BJ (cell line): ENCODE measurements at regions not wholly inside any gene's neighbourhood (a gene's known extent, or its start where the extent isn't known, plus 50 kb on each side); places are given as distances from the start of the nearest gene placed in this dataset.
"Not testable (repeated sequence)": the region's sequence is repeated elsewhere in the genome, so short reads cannot be mapped to it uniquely, and the experiment has no call there.

Source experiments
- CTCF ChIA-PET: fragments of 350-600 bp; formaldehyde crosslinking; extraction: SDS; loops from one replicate; lab custom pipeline; 2021; ENCODE audit warnings: antibody characterized with exemption, inconsistent platforms; lab: Yijun Ruan, JAX
- POLR2A ChIA-PET: fragments of 300-600 bp; sonication (Branson Sonifier 250); formaldehyde crosslinking; extraction: SDS; loops from one replicate; lab custom pipeline; 2021; ENCODE audit warnings: antibody characterized with exemption; lab: Charles Lee
- DNase-seq: peaks from one replicate; pipeline ENCODE4 v3.0.0-alpha.2; 2011; ENCODE audit warnings: low read depth
- H3K27me3 ChIP-seq: 2 replicates; pipeline ENCODE4 v1.6.0; 2011; ENCODE audit warnings: low read length; ENCODE audit not compliant: control insufficient read depth, insufficient read depth
- H3K36me3 ChIP-seq: 2 replicates; pipeline ENCODE4 v1.5.1; 2011; ENCODE audit warnings: low read length; ENCODE audit not compliant: control insufficient read depth, insufficient read depth
- H3K4me3 ChIP-seq: 2 replicates; pipeline ENCODE4 v1.5.1; 2011; ENCODE audit warnings: low read depth, mild to moderate bottlenecking, control low read depth, low read length
- TF ChIP-seq, protein P1 (sequence below): IDR thresholded peaks from 2 replicates; pipeline ENCODE4 v1.5.1; 2011; ENCODE audit warnings: low read depth, mild to moderate bottlenecking, control low read depth, inconsistent platforms, low read length, moderate library complexity; ENCODE audit not compliant: insufficient read depth

DNA sequence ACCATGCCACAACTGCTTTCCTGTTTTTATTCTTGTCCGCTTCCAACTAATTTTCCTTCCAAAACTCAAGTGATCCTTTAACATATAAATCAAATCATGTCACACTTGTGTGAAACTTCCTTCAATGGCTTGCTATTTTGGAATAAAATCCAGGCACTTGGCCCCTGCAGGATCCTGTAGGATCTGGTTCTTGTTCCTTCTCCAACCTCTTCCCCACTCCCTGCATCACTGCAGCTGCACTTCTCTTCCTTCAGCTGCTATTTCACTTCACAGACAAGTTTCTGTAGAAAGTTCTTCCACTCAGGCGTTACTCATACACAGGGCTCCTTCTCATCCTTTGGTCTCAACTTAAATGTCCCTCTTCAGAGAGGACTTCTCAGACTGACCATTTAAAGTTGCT, 239.7 kb upstream of the BTG1 start:
- POLR2A ChIA-PET = no interaction called here

GRCh38 chr12:92384571-92384970, 238.9 kb upstream of the BTG1 start:
- H3K4me3 ChIP-seq = no peak overlapping the region
- H3K27me3 ChIP-seq = no peaks in the 10 kb centered on the region; the same call in 1 of the 2 replicates
- TF ChIP-seq, protein P1, sequence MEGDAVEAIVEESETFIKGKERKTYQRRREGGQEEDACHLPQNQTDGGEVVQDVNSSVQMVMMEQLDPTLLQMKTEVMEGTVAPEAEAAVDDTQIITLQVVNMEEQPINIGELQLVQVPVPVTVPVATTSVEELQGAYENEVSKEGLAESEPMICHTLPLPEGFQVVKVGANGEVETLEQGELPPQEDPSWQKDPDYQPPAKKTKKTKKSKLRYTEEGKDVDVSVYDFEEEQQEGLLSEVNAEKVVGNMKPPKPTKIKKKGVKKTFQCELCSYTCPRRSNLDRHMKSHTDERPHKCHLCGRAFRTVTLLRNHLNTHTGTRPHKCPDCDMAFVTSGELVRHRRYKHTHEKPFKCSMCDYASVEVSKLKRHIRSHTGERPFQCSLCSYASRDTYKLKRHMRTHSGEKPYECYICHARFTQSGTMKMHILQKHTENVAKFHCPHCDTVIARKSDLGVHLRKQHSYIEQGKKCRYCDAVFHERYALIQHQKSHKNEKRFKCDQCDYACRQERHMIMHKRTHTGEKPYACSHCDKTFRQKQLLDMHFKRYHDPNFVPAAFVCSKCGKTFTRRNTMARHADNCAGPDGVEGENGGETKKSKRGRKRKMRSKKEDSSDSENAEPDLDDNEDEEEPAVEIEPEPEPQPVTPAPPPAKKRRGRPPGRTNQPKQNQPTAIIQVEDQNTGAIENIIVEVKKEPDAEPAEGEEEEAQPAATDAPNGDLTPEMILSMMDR = no peak
- CTCF ChIA-PET = no interaction called here
- no peaks in the 10 kb centered on the region for H3K36me3 ChIP-seq
- DNase-seq = no peak
- POLR2A ChIA-PET = no interaction called here

More for the DNA sequence above, 239.7 kb upstream of the BTG1 start:
- no peak overlapping the region for H3K4me3 ChIP-seq
- no peak for DNase-seq
- TF ChIP-seq, protein P1 = no peak
- no peaks in the 10 kb centered on the region for H3K36me3 ChIP-seq
- no peaks in the 10 kb centered on the region for H3K27me3 ChIP-seq
- CTCF ChIA-PET = interaction anchor here (1.4 kb wide), 1 partner anchor 207 kb away, joined by 3 read pairs; no protein-coding TSS in a partner anchor

GRCh38 chr12:92382383-92382878, 236.8 kb upstream of the BTG1 start:
- Histone ChIP-seq H3K27me3 (no peaks in the 10 kb centered on the region; the same call in 1 of the 2 replicates), H3K36me3 (no peaks in the 10 kb centered on the region), H3K4me3 (no peak overlapping the region)
- CTCF ChIA-PET = no interaction called here
- DNase-seq = no peak
- POLR2A ChIA-PET = no interaction called here
- TF ChIP-seq, protein P1 = no peak

DNA sequence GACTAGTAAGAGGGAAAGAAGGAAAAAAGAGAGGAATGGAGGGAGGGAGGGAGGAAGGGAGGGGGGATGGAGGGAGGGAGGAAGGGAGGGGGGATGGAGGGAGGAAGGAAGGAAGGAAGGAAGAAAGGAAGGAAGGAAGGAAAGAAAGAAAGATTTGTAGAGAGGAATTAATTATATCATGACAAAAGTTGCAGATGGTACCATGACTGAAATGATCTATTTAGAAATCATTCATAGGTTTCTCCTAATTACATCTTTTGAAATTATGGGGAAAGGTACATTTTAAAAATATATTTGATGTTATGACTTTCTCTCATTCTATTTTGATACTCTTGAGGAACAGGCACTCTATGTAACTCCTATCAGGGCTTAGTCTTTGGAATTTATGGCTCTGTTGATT, 236.2 kb upstream of the BTG1 start:
- TF ChIP-seq, protein P1 = no peak
- POLR2A ChIA-PET = no interaction called here
- CTCF ChIA-PET = no interaction called here
- no peak for DNase-seq
- H3K36me3 ChIP-seq = no peaks in the 10 kb centered on the region
- no peak overlapping the region for H3K4me3 ChIP-seq
- H3K27me3 ChIP-seq = no peaks in the 10 kb centered on the region; the same call in 1 of the 2 replicates

- ChIA-PET POLR2A (no interaction called here), CTCF (no interaction called here)
- H3K36me3 ChIP-seq = no peaks in the 10 kb centered on the region
- H3K4me3 ChIP-seq = no peak overlapping the region
- H3K27me3 ChIP-seq = no peaks in the 10 kb centered on the region; the same call in 1 of the 2 replicates
- TF ChIP-seq, protein P1 = no peak
- no peak for DNase-seq
Observed at GRCh38 chr12:92378682-92379479, 233.2 kb upstream of the BTG1 start.

- H3K27me3 ChIP-seq, CTCF ChIA-PET, POLR2A ChIA-PET, H3K4me3 ChIP-seq, DNase-seq, H3K36me3 ChIP-seq: not testable (repeated sequence)
Observed at GRCh38 chr12:92375504-92375903, 229.9 kb upstream of the BTG1 start.
